ENCODE measurements at regions not wholly inside any gene's neighbourhood (a gene's known extent, or its start where the extent isn't known, plus 50 kb on each side); places are given as distances from the start of the nearest gene placed in this dataset.

- DNase-seq (no peak), ATAC-seq (no peak)
- intact Hi-C loops (cut with DNase I) = no loop called here
- no peak for TF ChIP-seq POLR2A (IDR thresholded peaks at IDR 0.05)
- Histone ChIP-seq H3K9me3 (no peaks in the 10 kb centered on the region), H3K36me3 (no peaks in the 10 kb centered on the region), H3K27me3 (no peaks in the 10 kb centered on the region), H3K4me1 (peaks cover 0 to 7% (median 0%) of the 10 kb centered on the region in 12 donors), H3K27ac (no peak overlapping the region), H3K4me3 (no peak overlapping the region)
- 79 to 86% (median 82%) methylated on average over 2 of the region's 2 CpGs for WGBS, 4 donors
Measured at GRCh38 chr2:182595650-182596049, 120.4 kb upstream of the DNAJC10 start.

DNA sequence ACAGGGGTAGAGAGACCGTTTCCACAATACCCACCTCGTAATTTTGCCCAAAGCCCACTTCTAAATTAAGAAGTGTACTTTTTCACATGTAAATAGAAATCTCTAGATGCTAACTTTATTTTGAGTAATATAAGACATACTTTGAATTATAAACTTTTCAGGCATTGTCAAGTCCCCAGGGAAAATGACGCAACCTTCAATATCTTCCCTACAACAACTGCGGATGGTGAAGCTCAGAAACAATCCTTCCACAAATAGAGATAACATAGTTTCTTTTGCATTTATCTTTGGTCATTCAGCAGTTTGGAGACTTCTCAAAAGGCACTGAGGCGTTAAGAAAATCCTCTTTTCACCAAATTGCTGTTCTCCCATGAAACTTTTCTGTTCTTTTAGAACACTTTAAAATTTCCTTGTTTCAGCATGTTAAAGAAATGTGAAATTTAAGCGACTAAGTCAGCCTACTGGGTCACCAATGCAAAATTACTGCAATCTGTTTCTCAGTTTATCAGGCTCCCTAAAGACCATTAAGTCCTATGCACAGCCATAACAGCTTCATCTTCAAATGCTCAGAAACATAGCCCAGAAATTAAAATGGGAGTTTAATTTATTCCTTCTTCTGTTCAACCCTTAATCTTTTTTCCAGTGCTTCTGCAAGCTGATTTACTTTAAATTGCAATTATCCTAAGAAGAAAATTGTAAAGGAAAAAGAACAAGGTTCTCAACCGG lies 118.3 kb upstream of the DNAJC10 start:
- intact Hi-C loops (cut with DNase I) = no loop called here
- Histone ChIP-seq H3K36me3 (no peaks in the 10 kb centered on the region), H3K27ac (no peak overlapping the region), H3K27me3 (no peaks in the 10 kb centered on the region), H3K4me1 (peaks cover 0 to 7% (median 0%) of the 10 kb centered on the region in 12 donors), H3K4me3 (no peak overlapping the region), H3K9me3 (no peaks in the 10 kb centered on the region)
- ATAC-seq = no peak
- DNase-seq = no peak
- TF ChIP-seq CTCF (IDR thresholded peaks at IDR 0.05) (no peak), POLR2A (IDR thresholded peaks at IDR 0.05) (no peak)
- 47 to 67% (median 58%) methylated on average over 7 of the region's 7 CpGs for WGBS, 4 donors

- no peak for ATAC-seq
- H3K4me1 ChIP-seq = peaks cover 0 to 4% (median 0%) of the 10 kb centered on the region in 12 donors
- WGBS, 4 donors = 77 to 87% (median 82%) methylated on average over 5 of the region's 5 CpGs
- no peak overlapping the region for H3K27ac ChIP-seq
- no peaks in the 10 kb centered on the region for H3K36me3 ChIP-seq
- TF ChIP-seq CTCF (IDR thresholded peaks at IDR 0.05) (no peak), POLR2A (IDR thresholded peaks at IDR 0.05) (no peak)
- H3K27me3 ChIP-seq = no peaks in the 10 kb centered on the region
- H3K9me3 ChIP-seq = no peaks in the 10 kb centered on the region
- intact Hi-C loops (cut with DNase I) = no loop called here
- no peak overlapping the region for H3K4me3 ChIP-seq
- DNase-seq = no peak
Measured at GRCh38 chr2:182598626-182599025, 117.4 kb upstream of the DNAJC10 start.

DNA sequence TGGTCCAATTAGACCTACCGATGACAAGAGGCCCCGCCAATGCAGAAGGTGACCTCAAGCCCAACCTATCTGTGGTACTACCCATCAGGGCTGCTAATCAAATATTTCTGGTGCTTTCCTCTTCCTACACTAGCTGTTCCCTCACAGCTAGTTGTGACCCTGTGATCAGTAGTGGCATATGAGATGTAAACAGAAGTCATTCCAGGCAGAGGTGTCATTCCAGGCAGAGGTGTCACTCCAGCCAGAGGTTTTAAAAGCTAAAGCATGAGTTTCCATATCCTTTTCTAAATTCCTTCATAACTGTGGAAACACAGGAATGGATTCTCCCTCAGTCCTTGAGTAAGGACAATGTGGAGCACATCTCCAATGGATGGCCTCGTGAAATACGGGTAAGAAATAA lies 110.9 kb upstream of the DNAJC10 start:
- Histone ChIP-seq H3K27me3 (no peaks in the 10 kb centered on the region), H3K9me3 (no peaks in the 10 kb centered on the region), H3K36me3 (no peaks in the 10 kb centered on the region), H3K27ac (no peak overlapping the region), H3K4me1 (no peaks in the 10 kb centered on the region), H3K4me3 (no peak overlapping the region)
- no peak for TF ChIP-seq POLR2A (IDR thresholded peaks at IDR 0.05)
- TF ChIP-seq CTCF (IDR thresholded peaks at IDR 0.05) = no peak
- 91 to 98% (median 96%) methylated on average over 4 of the region's 4 CpGs for WGBS, 4 donors
- intact Hi-C loops (cut with DNase I) = no loop called here
- ATAC-seq (no peak), DNase-seq (no peak)
